Chondrocyte (in vitro differentiated cells): ENCODE measurements at regions not wholly inside any gene's neighbourhood (a gene's known extent, or its start where the extent isn't known, plus 50 kb on each side); places are given as distances from the start of the nearest gene placed in this dataset.

Experiments
- DNase-seq: peaks from one replicate; pipeline ENCODE4 v3.0.0; 2021; ENCODE audit warnings: mixed read lengths, low spot score
- H3K27ac Mint-ChIP-seq: one replicate; pipeline ENCODE4 v1.8.0; 2021; ENCODE audit warnings: mild to moderate bottlenecking, moderate library complexity, mixed read lengths; ENCODE audit not compliant: unreplicated experiment
- H3K27me3 Mint-ChIP-seq: 2 replicates; pipeline ENCODE4 v1.8.0; 2021; ENCODE audit warnings: low read depth, mixed read lengths
- H3K36me3 Mint-ChIP-seq: 2 replicates; pipeline ENCODE4 v1.8.0; 2021; ENCODE audit warnings: low read depth, mixed read lengths
- H3K4me1 Mint-ChIP-seq: 2 replicates; pipeline ENCODE4 v1.8.0; 2021; ENCODE audit warnings: low read depth, mild to moderate bottlenecking, mixed read lengths
- H3K4me3 Mint-ChIP-seq: one replicate; pipeline ENCODE4 v1.8.0; 2021; ENCODE audit warnings: mild to moderate bottlenecking, moderate library complexity, mixed read lengths; ENCODE audit not compliant: unreplicated experiment
- H3K9me3 Mint-ChIP-seq: 2 replicates; pipeline ENCODE4 v1.8.0; 2021; ENCODE audit warnings: low read depth, mixed read lengths
- CTCF ChIP-seq: fragments of 200-600 bp; sonication (generic); IDR thresholded peaks from 2 replicates; pipeline ENCODE4 v1.5.0; 2021; ENCODE audit warnings: antibody characterized with exemption, mild to moderate bottlenecking, moderate library complexity

DNA sequence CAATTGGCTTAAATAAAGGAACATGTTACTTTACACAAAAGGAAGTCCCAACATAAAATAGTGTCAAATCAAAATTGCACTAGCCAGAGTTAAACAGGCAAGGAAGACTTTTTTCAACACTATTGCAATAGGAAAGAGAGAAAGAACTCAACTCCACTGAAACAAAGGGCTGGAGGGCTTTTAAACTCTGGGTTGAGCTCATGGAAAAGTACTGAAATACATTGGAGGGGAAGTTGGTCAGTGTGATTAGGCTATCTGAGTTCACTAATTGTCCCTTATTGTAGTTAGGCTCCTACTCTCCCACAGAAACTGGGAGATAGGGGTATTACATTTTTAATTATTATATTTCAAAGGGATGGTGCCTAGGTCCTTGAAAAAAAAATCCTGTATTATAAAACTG is 491.2 kb upstream of the LCORL start:
- TF ChIP-seq CTCF: no peak
- no peak overlapping the region for H3K4me3 Mint-ChIP-seq

GRCh38 chr4:18511727-18512126 is 490.2 kb upstream of the LCORL start:
- no peak for DNase-seq
- H3K9me3 Mint-ChIP-seq: no peaks in the 10 kb centered on the region
- H3K4me3 Mint-ChIP-seq: no peak overlapping the region
- no peaks in the 10 kb centered on the region for H3K4me1 Mint-ChIP-seq
- TF ChIP-seq CTCF: no peak
- no peaks in the 10 kb centered on the region for H3K27me3 Mint-ChIP-seq
- H3K36me3 Mint-ChIP-seq: no peaks in the 10 kb centered on the region
- H3K27ac Mint-ChIP-seq: no peak overlapping the region

More for the DNA sequence above, 491.2 kb upstream of the LCORL start:
- Mint-ChIP-seq H3K36me3 (no peaks in the 10 kb centered on the region), H3K9me3 (no peaks in the 10 kb centered on the region), H3K4me1 (no peaks in the 10 kb centered on the region), H3K27ac (no peak overlapping the region), H3K27me3 (no peaks in the 10 kb centered on the region)
- DNase-seq: no peak

GRCh38 chr4:18508786-18509185 is 487.2 kb upstream of the LCORL start:
- Mint-ChIP-seq H3K27ac (no peak overlapping the region), H3K9me3 (no peaks in the 10 kb centered on the region), H3K4me1 (no peaks in the 10 kb centered on the region), H3K4me3 (no peak overlapping the region), H3K36me3 (no peaks in the 10 kb centered on the region), H3K27me3 (no peaks in the 10 kb centered on the region)
- DNase-seq: no peak
- TF ChIP-seq CTCF: no peak

- no peaks in the 10 kb centered on the region for H3K27me3 Mint-ChIP-seq
- no peak overlapping the region for H3K27ac Mint-ChIP-seq
- H3K4me1 Mint-ChIP-seq: no peaks in the 10 kb centered on the region
- no peak for DNase-seq
- H3K4me3 Mint-ChIP-seq: no peak overlapping the region
- no peak for TF ChIP-seq CTCF
- H3K9me3 Mint-ChIP-seq: peaks cover 30% of the 10 kb centered on the region
- H3K36me3 Mint-ChIP-seq: no peaks in the 10 kb centered on the region
These were observed 459.4 kb upstream of the LCORL start for GRCh38 chr4:18480928-18481327.

GRCh38 chr4:18480342-18480741 is 458.8 kb upstream of the LCORL start:
- Mint-ChIP-seq H3K27me3 (no peaks in the 10 kb centered on the region), H3K27ac (no peak overlapping the region), H3K9me3 (peaks cover 29% of the 10 kb centered on the region), H3K4me1 (no peaks in the 10 kb centered on the region), H3K36me3 (no peaks in the 10 kb centered on the region), H3K4me3 (no peak overlapping the region)
- DNase-seq: no peak
- no peak for TF ChIP-seq CTCF
